Smooth muscle cell (in vitro differentiated cells): ENCODE measurements at regions not wholly inside any gene's neighbourhood (a gene's known extent, or its start where the extent isn't known, plus 50 kb on each side); places are given as distances from the start of the nearest gene placed in this dataset.

Source experiments
- DNase-seq: peaks from one replicate; lab custom pipeline; 2025; ENCODE audit not compliant: unreplicated experiment; lab: John Stamatoyannopoulos, UW
- H2AFZ ChIP-seq: fragments of 200-600 bp; sonication (generic); 2 replicates; pipeline ENCODE4 v1.6.0; 2016; ENCODE audit warnings: antibody characterized with exemption, low read depth, mild to moderate bottlenecking
- H3F3A ChIP-seq: fragments of 200-600 bp; sonication (generic); 2 replicates; pipeline ENCODE4 v1.6.0; 2017; ENCODE audit warnings: antibody characterized with exemption, low read depth
- H3K27ac ChIP-seq: fragments of 200-600 bp; sonication (generic); 2 replicates; pipeline ENCODE4 v1.5.1; 2016; ENCODE audit warnings: low read depth, mild to moderate bottlenecking
- H3K27me3 ChIP-seq: fragments of 200-600 bp; sonication (generic); 2 replicates; pipeline ENCODE4 v1.6.1; 2016; ENCODE audit warnings: low read depth, mild to moderate bottlenecking
- H3K36me3 ChIP-seq: fragments of 200-600 bp; sonication (generic); 2 replicates; pipeline ENCODE4 v1.5.1; 2016; ENCODE audit warnings: low read depth
- H3K4me1 ChIP-seq: fragments of 200-600 bp; sonication (generic); 2 replicates; pipeline ENCODE4 v1.5.1; 2016; ENCODE audit warnings: low read depth
- H3K4me2 ChIP-seq: fragments of 200-600 bp; sonication (generic); 2 replicates; pipeline ENCODE4 v1.6.0; 2016; ENCODE audit warnings: mild to moderate bottlenecking
- H3K4me3 ChIP-seq: fragments of 200-600 bp; sonication (generic); 2 replicates; pipeline ENCODE4 v1.5.1; 2016; ENCODE audit warnings: mild to moderate bottlenecking
- H3K79me2 ChIP-seq: fragments of 200-600 bp; sonication (generic); 2 replicates; pipeline ENCODE4 v1.6.0; 2016; ENCODE audit warnings: low read depth, mild to moderate bottlenecking
- H3K9ac ChIP-seq: fragments of 200-600 bp; sonication (generic); 2 replicates; pipeline ENCODE4 v1.6.0; 2016; ENCODE audit warnings: low read depth
- H3K9me3 ChIP-seq: fragments of 200-600 bp; sonication (generic); replicated peaks from 2 replicates; pipeline ENCODE4 v1.5.1; 2016; ENCODE audit warnings: low read depth
- H4K20me1 ChIP-seq: fragments of 200-600 bp; sonication (generic); 2 replicates; pipeline ENCODE4 v1.6.0; 2016; ENCODE audit warnings: low read depth
- WGBS: methylation state at CpG from one replicate; pipeline ENCODE4 v1.1.7; 2016; ENCODE audit warnings: low lambda C conversion rate; 5-methylcytosine and 5-hydroxymethylcytosine counted together
- TF ChIP-seq, protein P1 (sequence below): fragments of 200-600 bp; sonication (generic); IDR thresholded peaks from 2 replicates; pipeline ENCODE4 v1.5.1; 2017; ENCODE audit warnings: borderline replicate concordance, mild to moderate bottlenecking, antibody characterized with exemption; ENCODE audit not compliant: insufficient read depth, poor library complexity, severe bottlenecking

DNA sequence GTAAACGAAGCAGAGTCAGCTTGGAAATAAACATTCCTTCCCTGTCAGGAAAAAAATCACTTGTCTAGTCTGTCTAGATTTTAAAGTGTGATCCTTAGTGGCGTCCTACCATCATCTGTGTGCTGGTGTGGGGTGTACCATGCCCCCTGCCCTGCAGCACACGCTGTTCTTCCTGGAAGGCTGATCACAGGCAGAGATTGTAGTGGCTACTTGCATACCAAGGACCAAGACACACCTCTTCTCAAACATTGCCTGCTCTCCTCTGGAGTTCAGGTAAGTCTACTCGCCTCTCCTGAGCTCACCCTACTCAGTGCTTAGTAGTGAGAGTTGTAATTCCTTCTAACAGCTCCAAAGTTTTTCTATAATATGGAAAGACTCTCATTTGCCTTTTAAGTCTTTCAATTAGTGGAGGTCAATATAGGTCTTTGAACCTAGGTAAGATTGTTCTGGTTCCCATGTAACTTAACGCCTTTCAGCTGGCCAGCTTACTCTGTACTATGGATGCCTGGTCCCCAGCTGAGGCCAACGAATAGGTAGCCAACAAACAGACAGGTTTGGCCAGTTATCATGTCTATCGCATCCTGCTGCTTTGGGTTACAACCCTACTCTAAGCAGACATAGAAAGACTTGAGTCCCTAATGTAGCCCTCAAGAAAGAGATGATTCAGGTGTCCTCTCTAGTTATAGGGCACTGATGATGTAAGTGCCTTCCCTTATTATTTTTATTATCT lies 55.4 kb downstream of the XCL1 start:
- no peak for DNase-seq
- no peak overlapping the region for H2AFZ ChIP-seq
- no peak overlapping the region for H3K4me3 ChIP-seq
- H3F3A ChIP-seq = peaks cover 4% of the 10 kb centered on the region
- no peaks in the 10 kb centered on the region for H3K9me3 ChIP-seq
- TF ChIP-seq, protein P1, sequence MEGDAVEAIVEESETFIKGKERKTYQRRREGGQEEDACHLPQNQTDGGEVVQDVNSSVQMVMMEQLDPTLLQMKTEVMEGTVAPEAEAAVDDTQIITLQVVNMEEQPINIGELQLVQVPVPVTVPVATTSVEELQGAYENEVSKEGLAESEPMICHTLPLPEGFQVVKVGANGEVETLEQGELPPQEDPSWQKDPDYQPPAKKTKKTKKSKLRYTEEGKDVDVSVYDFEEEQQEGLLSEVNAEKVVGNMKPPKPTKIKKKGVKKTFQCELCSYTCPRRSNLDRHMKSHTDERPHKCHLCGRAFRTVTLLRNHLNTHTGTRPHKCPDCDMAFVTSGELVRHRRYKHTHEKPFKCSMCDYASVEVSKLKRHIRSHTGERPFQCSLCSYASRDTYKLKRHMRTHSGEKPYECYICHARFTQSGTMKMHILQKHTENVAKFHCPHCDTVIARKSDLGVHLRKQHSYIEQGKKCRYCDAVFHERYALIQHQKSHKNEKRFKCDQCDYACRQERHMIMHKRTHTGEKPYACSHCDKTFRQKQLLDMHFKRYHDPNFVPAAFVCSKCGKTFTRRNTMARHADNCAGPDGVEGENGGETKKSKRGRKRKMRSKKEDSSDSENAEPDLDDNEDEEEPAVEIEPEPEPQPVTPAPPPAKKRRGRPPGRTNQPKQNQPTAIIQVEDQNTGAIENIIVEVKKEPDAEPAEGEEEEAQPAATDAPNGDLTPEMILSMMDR = no peak
- H3K27me3 ChIP-seq = no peaks in the 10 kb centered on the region
- no peak overlapping the region for H3K4me2 ChIP-seq
- H3K27ac ChIP-seq = no peak overlapping the region
- H3K79me2 ChIP-seq = no peaks in the 10 kb centered on the region
- peaks cover 5% of the 10 kb centered on the region for H3K4me1 ChIP-seq
- no peaks in the 10 kb centered on the region for H4K20me1 ChIP-seq
- H3K9ac ChIP-seq = no peak overlapping the region
- H3K36me3 ChIP-seq = no peaks in the 10 kb centered on the region
- WGBS = 77% methylated on average over 7 of the region's 7 CpGs

GRCh38 chr1:168634951-168635532 lies 58.6 kb downstream of the XCL1 start:
- Histone ChIP-seq H3K4me1 (peaks cover 5% of the 10 kb centered on the region), H3K79me2 (no peaks in the 10 kb centered on the region), H3K36me3 (no peaks in the 10 kb centered on the region), H4K20me1 (no peaks in the 10 kb centered on the region), H3K9ac (no peak overlapping the region), H3K27me3 (no peaks in the 10 kb centered on the region), H3K27ac (no peak overlapping the region), H3K4me3 (no peak overlapping the region), H3K4me2 (no peak overlapping the region), H3F3A (no peaks in the 10 kb centered on the region), H3K9me3 (no peaks in the 10 kb centered on the region), H2AFZ (no peak overlapping the region)
- TF ChIP-seq, protein P1 = no peak
- WGBS = 83% methylated on average over 3 of the region's 3 CpGs
- no peak for DNase-seq

DNA sequence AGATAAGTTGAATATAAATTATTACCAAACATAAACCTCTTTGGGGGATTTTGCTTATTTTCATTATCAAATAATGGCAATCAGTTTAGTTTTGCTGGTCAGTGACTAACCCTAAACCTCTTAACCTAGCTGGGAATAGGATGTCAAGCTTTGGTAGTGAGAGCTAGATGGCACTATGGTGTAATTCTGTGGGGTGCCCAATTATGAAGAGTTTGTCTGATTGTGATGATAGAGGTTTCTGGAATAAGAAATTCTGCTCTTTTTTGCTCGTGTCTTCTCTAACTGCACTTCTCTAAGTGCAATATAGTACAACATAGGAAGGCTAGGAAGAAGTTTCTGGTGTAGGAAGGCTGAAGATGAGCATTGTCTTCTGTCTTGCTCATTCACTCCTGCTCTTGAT lies 59.8 kb downstream of the XCL1 start:
- no peak overlapping the region for H3K9ac ChIP-seq
- H3K9me3 ChIP-seq = no peaks in the 10 kb centered on the region
- no peak for DNase-seq
- H3K27me3 ChIP-seq = no peaks in the 10 kb centered on the region
- no peak overlapping the region for H3K4me3 ChIP-seq
- WGBS = 60% methylated on average over 1 of the region's 1 CpG
- TF ChIP-seq, protein P1 = no peak
- no peaks in the 10 kb centered on the region for H3K36me3 ChIP-seq
- no peaks in the 10 kb centered on the region for H3K79me2 ChIP-seq
- peak overlapping the region; percentile 28 for H3K4me2 ChIP-seq
- no peaks in the 10 kb centered on the region for H3F3A ChIP-seq
- peaks cover 5% of the 10 kb centered on the region for H3K4me1 ChIP-seq
- no peak overlapping the region for H2AFZ ChIP-seq
- no peaks in the 10 kb centered on the region for H4K20me1 ChIP-seq
- peak overlapping the region; percentile 17 for H3K27ac ChIP-seq
